Ovary (tissue), 3 donors: ENCODE measurements at regions not wholly inside any gene's neighbourhood (a gene's known extent, or its start where the extent isn't known, plus 50 kb on each side); places are given as distances from the start of the nearest gene placed in this dataset.

Experiments
- POLR2A ChIP-seq: fragments of 450-650 bp; IDR thresholded peaks from one replicate; pipeline ENCODE4 v1.6.1; 2017; ENCODE audit warnings: antibody characterized with exemption, mild to moderate bottlenecking, moderate library complexity
- TF ChIP-seq, protein P1 (sequence below), 3 donors: fragments of 450-650 bp in 2 of 3; fragments of 200-600 bp in 1 of 3; IDR thresholded peaks; one replicate each; pipeline versions ENCODE4 v1.5.1 to v1.8.0; 2016 to 2022; ENCODE audit warnings: antibody characterized with exemption in 3 of 3, mild to moderate bottlenecking in 1 of 3
- donor health status: DM: no; HTN: no; CAD: no.

GRCh38 chr6:170022291-170022722, 268.6 kb downstream of the DLL1 start:
- TF ChIP-seq, protein P1, sequence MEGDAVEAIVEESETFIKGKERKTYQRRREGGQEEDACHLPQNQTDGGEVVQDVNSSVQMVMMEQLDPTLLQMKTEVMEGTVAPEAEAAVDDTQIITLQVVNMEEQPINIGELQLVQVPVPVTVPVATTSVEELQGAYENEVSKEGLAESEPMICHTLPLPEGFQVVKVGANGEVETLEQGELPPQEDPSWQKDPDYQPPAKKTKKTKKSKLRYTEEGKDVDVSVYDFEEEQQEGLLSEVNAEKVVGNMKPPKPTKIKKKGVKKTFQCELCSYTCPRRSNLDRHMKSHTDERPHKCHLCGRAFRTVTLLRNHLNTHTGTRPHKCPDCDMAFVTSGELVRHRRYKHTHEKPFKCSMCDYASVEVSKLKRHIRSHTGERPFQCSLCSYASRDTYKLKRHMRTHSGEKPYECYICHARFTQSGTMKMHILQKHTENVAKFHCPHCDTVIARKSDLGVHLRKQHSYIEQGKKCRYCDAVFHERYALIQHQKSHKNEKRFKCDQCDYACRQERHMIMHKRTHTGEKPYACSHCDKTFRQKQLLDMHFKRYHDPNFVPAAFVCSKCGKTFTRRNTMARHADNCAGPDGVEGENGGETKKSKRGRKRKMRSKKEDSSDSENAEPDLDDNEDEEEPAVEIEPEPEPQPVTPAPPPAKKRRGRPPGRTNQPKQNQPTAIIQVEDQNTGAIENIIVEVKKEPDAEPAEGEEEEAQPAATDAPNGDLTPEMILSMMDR (IDR thresholded peaks at IDR 0.05) = no peak
- no peak for TF ChIP-seq POLR2A
